A673 (cell line): ENCODE measurements at regions not wholly inside any gene's neighbourhood (a gene's known extent, or its start where the extent isn't known, plus 50 kb on each side); places are given as distances from the start of the nearest gene placed in this dataset.

Source experiments
- BruUV-seq: library from RNA; stranded (reverse); fragments of 400-500 nt; replicated peaks from 2 replicates; lab custom pipeline; 2021; lab: Mats Ljungman, UMichigan
- CTCF ChIA-PET: fragments of 300-600 bp; sonication (Branson Sonifier 250); formaldehyde crosslinking; loops from one replicate; lab custom pipeline; 2022; ENCODE audit warnings: antibody characterized with exemption; lab: Charles Lee
- POLR2A ChIA-PET: fragments of 300-600 bp; sonication (Branson Sonifier 250); formaldehyde crosslinking; loops from one replicate; lab custom pipeline; 2022; ENCODE audit warnings: antibody characterized with exemption; ENCODE audit not compliant: low non-redundant PET; lab: Charles Lee
- DNase-seq: peaks from one replicate; pipeline ENCODE4 v3.0.0-alpha.2; 2015; ENCODE audit warnings: low spot score
- H3K27ac ChIP-seq: fragments of 200-600 bp; sonication (generic); 2 replicates; pipeline ENCODE4 v1.5.1; 2016; ENCODE audit warnings: mixed run types, low read depth, mild to moderate bottlenecking, mixed read lengths, antibody characterized with exemption, low read length; ENCODE audit not compliant: poor library complexity, severe bottlenecking
- H3K27me3 ChIP-seq: fragments of 200-600 bp; sonication (generic); replicated peaks from 2 replicates; pipeline ENCODE4 v1.6.1; 2017; ENCODE audit warnings: mixed run types, low read depth, mild to moderate bottlenecking, mixed read lengths, antibody characterized with exemption, low read length; ENCODE audit not compliant: insufficient read depth, poor library complexity
- H3K36me3 ChIP-seq: fragments of 200-600 bp; sonication (generic); 2 replicates; pipeline ENCODE4 v1.6.1; 2016; ENCODE audit warnings: mixed run types, mild to moderate bottlenecking, mixed read lengths, antibody characterized with exemption, low read length; ENCODE audit not compliant: insufficient read depth, poor library complexity, severe bottlenecking
- H3K4me1 ChIP-seq: fragments of 200-600 bp; sonication (generic); 2 replicates; pipeline ENCODE4 v1.6.1; 2017; ENCODE audit warnings: mixed run types, mild to moderate bottlenecking, mixed read lengths, antibody characterized with exemption, low read length; ENCODE audit not compliant: insufficient read depth, poor library complexity, severe bottlenecking
- H3K4me3 ChIP-seq: fragments of 200-600 bp; sonication (generic); 2 replicates; pipeline ENCODE4 v1.5.1; 2016; ENCODE audit warnings: low read depth, mixed run types, mild to moderate bottlenecking, mixed read lengths, low read length; ENCODE audit not compliant: poor library complexity, severe bottlenecking
- H3K9me3 ChIP-seq: fragments of 200-600 bp; sonication (generic); 2 replicates; pipeline ENCODE4 v1.6.1; 2016; ENCODE audit warnings: mixed run types, low read depth, mild to moderate bottlenecking, mixed read lengths, antibody characterized with exemption, low read length; ENCODE audit not compliant: poor library complexity, severe bottlenecking
- CTCF ChIP-seq: fragments of 300-800, 200-600 bp; sonication (generic); conservative IDR thresholded peaks from 2 replicates; pipeline ENCODE4 v1.5.1; 2017; ENCODE audit warnings: low read depth, mild to moderate bottlenecking, antibody characterized with exemption, low read length, moderate library complexity, mixed read lengths
- EZH2 ChIP-seq: fragments of 200-600 bp; sonication (generic); IDR thresholded peaks from 2 replicates; pipeline ENCODE4 v1.6.1; 2017; ENCODE audit warnings: borderline replicate concordance, low read depth, mild to moderate bottlenecking, mixed read lengths, antibody characterized with exemption, low read length; ENCODE audit not compliant: poor library complexity, severe bottlenecking
- intact Hi-C: fragments of 100-400 bp; cut with micrococcal nuclease; formaldehyde crosslinking; loops from one replicate; pipeline ENCODE4 v1.10.0; 2022; ENCODE audit not compliant: unreplicated experiment

- BruUV-seq = no TSS peak
- ChIA-PET CTCF (no interaction called here), POLR2A (no interaction called here)
- Histone ChIP-seq H3K27ac (no peak overlapping the region), H3K4me3 (no peak overlapping the region), H3K4me1 (no peaks in the 10 kb centered on the region), H3K27me3 (no peaks in the 10 kb centered on the region), H3K36me3 (no peaks in the 10 kb centered on the region), H3K9me3 (no peaks in the 10 kb centered on the region)
- intact Hi-C loops = no loop called here
- DNase-seq = no peak
- TF ChIP-seq CTCF (no peak), EZH2 (no peak)
Measured at GRCh38 chr13:99055281-99055680, 77.4 kb upstream of the DOCK9 start.

GRCh38 chr13:99055735-99056134 lies 77.9 kb upstream of the DOCK9 start:
- intact Hi-C loops = no loop called here
- no peaks in the 10 kb centered on the region for H3K36me3 ChIP-seq
- POLR2A ChIA-PET = no interaction called here
- no peak for DNase-seq
- BruUV-seq = no TSS peak
- TF ChIP-seq EZH2 (no peak), CTCF (no peak)
- H3K4me3 ChIP-seq = no peak overlapping the region
- no peaks in the 10 kb centered on the region for H3K9me3 ChIP-seq
- no peaks in the 10 kb centered on the region for H3K4me1 ChIP-seq
- H3K27ac ChIP-seq = no peak overlapping the region
- H3K27me3 ChIP-seq = no peaks in the 10 kb centered on the region
- CTCF ChIA-PET = no interaction called here

- intact Hi-C loops = no loop called here
- no peaks in the 10 kb centered on the region for H3K9me3 ChIP-seq
- no peaks in the 10 kb centered on the region for H3K27me3 ChIP-seq
- ChIA-PET POLR2A (no interaction called here), CTCF (no interaction called here)
- TF ChIP-seq EZH2 (no peak), CTCF (no peak)
- H3K27ac ChIP-seq = no peak overlapping the region
- H3K36me3 ChIP-seq = no peaks in the 10 kb centered on the region
- no TSS peak for BruUV-seq
- no peak overlapping the region for H3K4me3 ChIP-seq
- H3K4me1 ChIP-seq = no peaks in the 10 kb centered on the region
- no peak for DNase-seq
Measured at GRCh38 chr13:99056381-99057014, 78.6 kb upstream of the DOCK9 start.
